SK-N-SH (cell line): ENCODE measurements at regions not wholly inside any gene's neighbourhood (a gene's known extent, or its start where the extent isn't known, plus 50 kb on each side); places are given as distances from the start of the nearest gene placed in this dataset.

Experiments
- CTCF ChIA-PET: fragments of 300-600, 350-600 bp; formaldehyde crosslinking; extraction: SDS; loops from one replicate; lab custom pipeline; 2021; lab: Yijun Ruan, JAX
- POLR2A ChIA-PET: fragments of 350-600 bp; sonication (Branson Sonifier 250); formaldehyde crosslinking; extraction: SDS; loops from one replicate; lab custom pipeline; 2020; ENCODE audit warnings: antibody characterized with exemption, inconsistent platforms; lab: Yijun Ruan, JAX
- DNase-seq: peaks from one replicate; pipeline ENCODE4 v3.0.0; 2012
- H2AFZ ChIP-seq: fragments of 200-600 bp; sonication (generic); 2 replicates; pipeline ENCODE4 v1.8.1; 2016; ENCODE audit warnings: antibody characterized with exemption, mild to moderate bottlenecking, low read depth
- H3F3A ChIP-seq: fragments of 200-600 bp; sonication (generic); replicated peaks from 2 replicates; pipeline ENCODE3; 2016; ENCODE audit warnings: antibody characterized with exemption, mild to moderate bottlenecking; ENCODE audit not compliant: insufficient read depth
- H3K27ac ChIP-seq, 2 experiments: fragments of 200-500 bp in 1 of 2; fragments of 200-600 bp in 1 of 2; sonication (Bioruptor generic) in 1 of 2; sonication (generic), shearing (Covaris generic) in 1 of 2; 2 replicates each; pipeline versions ENCODE4 v1.5.1 to v1.6.1; 2014 to 2016; ENCODE audit warnings: low read depth in 2 of 2, inconsistent platforms in 1 of 2, low read length in 1 of 2, mild to moderate bottlenecking in 1 of 2, mixed read lengths in 1 of 2
- H3K27me3 ChIP-seq: fragments of 200-600 bp; sonication (generic), shearing (Covaris generic); 2 replicates; pipeline ENCODE4 v1.6.1; 2016; ENCODE audit warnings: mixed run types; ENCODE audit not compliant: insufficient read depth
- H3K36me3 ChIP-seq, 2 experiments: fragments of 200-500 bp in 1 of 2; fragments of 200-600 bp in 1 of 2; sonication (Bioruptor generic) in 1 of 2; sonication (generic) in 1 of 2; replicated peaks in 1 of 2; 2 replicates each; pipeline versions ENCODE3 to v1.5.1; 2014 to 2016; ENCODE audit warnings: low read length in 1 of 2, mild to moderate bottlenecking in 1 of 2; ENCODE audit not compliant: insufficient read depth in 2 of 2, control insufficient read depth in 1 of 2
- H3K4me1 ChIP-seq, 2 experiments: fragments of 200-500 bp in 1 of 2; fragments of 200-600 bp in 1 of 2; sonication (Bioruptor generic) in 1 of 2; sonication (generic), shearing (Covaris generic) in 1 of 2; 2 replicates each; pipeline versions ENCODE4 v1.5.1 to v1.6.1; 2014 to 2016; ENCODE audit warnings: low read depth in 1 of 2, low read length in 1 of 2, mixed run types in 1 of 2; ENCODE audit not compliant: insufficient read depth in 2 of 2, control insufficient read depth in 1 of 2
- H3K4me2 ChIP-seq: fragments of 200-600 bp; sonication (generic), shearing (Covaris generic); 2 replicates; pipeline ENCODE4 v1.6.1; 2017; ENCODE audit warnings: mixed run types
- H3K4me3 ChIP-seq, 2 experiments: fragments of 200-500 bp in 1 of 2; fragments of 200-600 bp in 1 of 2; sonication (Bioruptor generic) in 1 of 2; sonication (generic), shearing (Covaris generic) in 1 of 2; 2 replicates each; pipeline versions ENCODE4 v1.5.1 to v1.8.1; 2014 to 2016; ENCODE audit warnings: low read depth in 2 of 2, inconsistent platforms in 1 of 2, low read length in 1 of 2, mild to moderate bottlenecking in 1 of 2, mixed read lengths in 1 of 2, moderate library complexity in 1 of 2
- H3K79me2 ChIP-seq: fragments of 200-600 bp; sonication (generic); 2 replicates; pipeline ENCODE4 v1.8.1; 2017; ENCODE audit warnings: mild to moderate bottlenecking; ENCODE audit not compliant: insufficient read depth
- H3K9ac ChIP-seq: fragments of 200-600 bp; sonication (generic); 2 replicates; pipeline ENCODE4 v1.6.1; 2017; ENCODE audit warnings: mixed run types
- H3K9me2 ChIP-seq: fragments of 200-600 bp; sonication (generic); 2 replicates; pipeline ENCODE4 v1.6.1; 2017; ENCODE audit warnings: mixed run types
- H3K9me3 ChIP-seq: fragments of 200-600 bp; sonication (generic); 2 replicates; pipeline ENCODE4 v1.6.1; 2017; ENCODE audit warnings: mixed run types, mild to moderate bottlenecking, moderate library complexity
- H4K20me1 ChIP-seq: fragments of 200-600 bp; sonication (generic); 2 replicates; pipeline ENCODE4 v1.6.1; 2017; ENCODE audit warnings: mild to moderate bottlenecking, mixed run types; ENCODE audit not compliant: insufficient read depth
- CHD2 ChIP-seq: fragments of 150-350 bp; IDR thresholded peaks from 2 replicates; pipeline ENCODE4 v1.6.1; 2018; ENCODE audit warnings: low read length; ENCODE audit not compliant: partially characterized antibody
- CTCF ChIP-seq: fragments of 200-600 bp; sonication (generic); IDR thresholded peaks from 2 replicates; pipeline ENCODE4 v1.6.1; 2017; ENCODE audit warnings: antibody characterized with exemption, mild to moderate bottlenecking, moderate library complexity
- FOSL2 ChIP-seq: IDR thresholded peaks from 2 replicates; pipeline ENCODE4 v1.4.0; 2012; ENCODE audit warnings: low read depth, mild to moderate bottlenecking, moderate library complexity, borderline replicate concordance
- GATA2 ChIP-seq: sonication (generic); formaldehyde crosslinking; IDR thresholded peaks from 2 replicates; pipeline ENCODE4 v1.5.0; 2020; ENCODE audit warnings: mild to moderate bottlenecking, missing genetic modification reagents
- MEF2A ChIP-seq: IDR thresholded peaks from 2 replicates; pipeline ENCODE4 v1.4.0; 2012; ENCODE audit warnings: low read depth, borderline replicate concordance
- MXI1 ChIP-seq: IDR thresholded peaks from 2 replicates; pipeline ENCODE4 v1.6.1; 2012; ENCODE audit warnings: mild to moderate bottlenecking, low read depth, low read length, improper control_type of control experiment
- NFIC ChIP-seq: IDR thresholded peaks from 2 replicates; pipeline ENCODE4 v1.4.0; 2012; ENCODE audit warnings: borderline replicate concordance
- POLR2AphosphoS5 ChIP-seq: IDR thresholded peaks from 2 replicates; pipeline ENCODE4 v1.6.1; 2012; ENCODE audit warnings: low read depth, low read length
- RAD21 ChIP-seq: IDR thresholded peaks from 2 replicates; pipeline ENCODE4 v1.6.1; 2012; ENCODE audit warnings: mild to moderate bottlenecking, low read length
- RCOR1 ChIP-seq: fragments of 150-350 bp; IDR thresholded peaks from 2 replicates; pipeline ENCODE4 v1.6.1; 2017; ENCODE audit warnings: antibody characterized with exemption, low read length
- REST ChIP-seq: IDR thresholded peaks from 2 replicates; pipeline ENCODE4 v1.6.1; 2012; ENCODE audit warnings: mild to moderate bottlenecking, low read depth, low read length, moderate library complexity
- RXRA ChIP-seq: IDR thresholded peaks from 2 replicates; pipeline ENCODE4 v1.4.0; 2012; ENCODE audit warnings: low read depth, mild to moderate bottlenecking, borderline replicate concordance
- SMC3 ChIP-seq: IDR thresholded peaks from 2 replicates; pipeline ENCODE4 v1.6.1; 2012; ENCODE audit warnings: low read depth, low read length, improper control_type of control experiment
- TCF12 ChIP-seq: IDR thresholded peaks from 2 replicates; pipeline ENCODE4 v1.4.0; 2012
- YY1 ChIP-seq: IDR thresholded peaks from 2 replicates; pipeline ENCODE4 v1.4.0; 2012; ENCODE audit warnings: low read depth, mild to moderate bottlenecking
- WGBS: methylation state at CpG from one replicate; pipeline ENCODE4 v1.1.6; 2017; ENCODE audit warnings: low lambda C conversion rate; 5-methylcytosine and 5-hydroxymethylcytosine counted together
- TF ChIP-seq, protein P1 (sequence below): fragments of 150-350 bp; IDR thresholded peaks from 2 replicates; pipeline ENCODE4 v1.6.1; 2016; ENCODE audit warnings: mild to moderate bottlenecking, low read depth, low read length
- TF ChIP-seq, protein P2 (sequence below): IDR thresholded peaks from 2 replicates; pipeline ENCODE4 v1.4.0; 2012; ENCODE audit warnings: low read depth

GRCh38 chr2:60044484-60044883 lies 509.0 kb downstream of the BCL11A start:
- no peak overlapping the region for H3K27ac ChIP-seq
- no peaks in the 10 kb centered on the region for H3K9me2 ChIP-seq
- no peaks in the 10 kb centered on the region for H3K79me2 ChIP-seq
- 38% methylated on average over 1 of the region's 1 CpG for WGBS
- DNase-seq: no peak
- no peak overlapping the region for H3K9ac ChIP-seq
- ChIA-PET POLR2A (no interaction called here), CTCF (interaction anchor here (0.9 kb wide), 1 partner anchor 10 kb away, joined by 3 read pairs; no protein-coding TSS in a partner anchor)
- no peaks in the 10 kb centered on the region for H4K20me1 ChIP-seq
- no peaks in the 10 kb centered on the region for H3K4me1 ChIP-seq
- no peaks in the 10 kb centered on the region for H3K9me3 ChIP-seq
- no peak overlapping the region for H3K4me3 ChIP-seq
- no peak overlapping the region for H2AFZ ChIP-seq
- H3F3A ChIP-seq: no peaks in the 10 kb centered on the region
- no peaks in the 10 kb centered on the region for H3K27me3 ChIP-seq
- TF ChIP-seq TCF12: no peak
- TF ChIP-seq YY1: no peak
- TF ChIP-seq RAD21: no peak
- TF ChIP-seq, protein P1, sequence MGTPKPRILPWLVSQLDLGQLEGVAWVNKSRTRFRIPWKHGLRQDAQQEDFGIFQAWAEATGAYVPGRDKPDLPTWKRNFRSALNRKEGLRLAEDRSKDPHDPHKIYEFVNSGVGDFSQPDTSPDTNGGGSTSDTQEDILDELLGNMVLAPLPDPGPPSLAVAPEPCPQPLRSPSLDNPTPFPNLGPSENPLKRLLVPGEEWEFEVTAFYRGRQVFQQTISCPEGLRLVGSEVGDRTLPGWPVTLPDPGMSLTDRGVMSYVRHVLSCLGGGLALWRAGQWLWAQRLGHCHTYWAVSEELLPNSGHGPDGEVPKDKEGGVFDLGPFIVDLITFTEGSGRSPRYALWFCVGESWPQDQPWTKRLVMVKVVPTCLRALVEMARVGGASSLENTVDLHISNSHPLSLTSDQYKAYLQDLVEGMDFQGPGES: no peak
- no peak for TF ChIP-seq CTCF
- TF ChIP-seq CHD2: no peak
- TF ChIP-seq FOSL2: no peak
- TF ChIP-seq MXI1: no peak
- TF ChIP-seq, protein P2, sequence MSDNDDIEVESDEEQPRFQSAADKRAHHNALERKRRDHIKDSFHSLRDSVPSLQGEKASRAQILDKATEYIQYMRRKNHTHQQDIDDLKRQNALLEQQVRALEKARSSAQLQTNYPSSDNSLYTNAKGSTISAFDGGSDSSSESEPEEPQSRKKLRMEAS: no peak
- TF ChIP-seq MEF2A: no peak
- TF ChIP-seq RXRA: no peak
- TF ChIP-seq REST: no peak
- TF ChIP-seq GATA2 (CRISPR knock-in tag): no peak
- no peak for TF ChIP-seq SMC3
- no peak for TF ChIP-seq NFIC
- no peak for TF ChIP-seq POLR2AphosphoS5
- TF ChIP-seq RCOR1: no peak
- no peaks in the 10 kb centered on the region for H3K36me3 ChIP-seq
- no peak overlapping the region for H3K4me2 ChIP-seq
